ENCODE measurements at regions not wholly inside any gene's neighbourhood (a gene's known extent, or its start where the extent isn't known, plus 50 kb on each side); places are given as distances from the start of the nearest gene placed in this dataset.

- DNase-seq = no peak
These were observed 321.5 kb downstream of the LRFN2 start for GRCh38 chr6:40265615-40266014.

- DNase-seq = no peak
These were observed 323.2 kb downstream of the LRFN2 start for GRCh38 chr6:40263970-40264369.

GRCh38 chr6:40262363-40262762, 324.8 kb downstream of the LRFN2 start:
- DNase-seq = no peak

- DNase-seq = no peak
These were observed 324.3 kb upstream of the MOCS1 start for GRCh38 chr6:40258531-40258930.

- DNase-seq = no peak
These were observed 322.6 kb upstream of the MOCS1 start for GRCh38 chr6:40256831-40257230.

- DNase-seq = no peak
These were observed 322.0 kb upstream of the MOCS1 start for GRCh38 chr6:40256224-40256623.

- DNase-seq = no peak
These were observed 319.2 kb upstream of the MOCS1 start for GRCh38 chr6:40253420-40253819.

- DNase-seq = no peak
These were observed 318.4 kb upstream of the MOCS1 start for GRCh38 chr6:40252531-40253258.

GRCh38 chr6:40251637-40252300, 317.5 kb upstream of the MOCS1 start:
- DNase-seq = no peak

- DNase-seq = no peak
These were observed 315.7 kb upstream of the MOCS1 start for GRCh38 chr6:40249935-40250334.

- DNase-seq = no peak
These were observed 313.4 kb upstream of the MOCS1 start for GRCh38 chr6:40247516-40248115.

- peak; percentile 15 for DNase-seq
These were observed 310.4 kb upstream of the MOCS1 start for GRCh38 chr6:40244699-40245098.

GRCh38 chr6:40232698-40233097, 298.4 kb upstream of the MOCS1 start:
- DNase-seq = no peak

- no peak for DNase-seq
These were observed 293.5 kb upstream of the MOCS1 start for GRCh38 chr6:40227735-40228134.

GRCh38 chr6:40222354-40222753, 288.1 kb upstream of the MOCS1 start:
- no peak for DNase-seq

- no peak for DNase-seq
These were observed 285.5 kb upstream of the MOCS1 start for GRCh38 chr6:40219799-40220198.

GRCh38 chr6:40210628-40211056, 276.4 kb upstream of the MOCS1 start:
- DNase-seq = no peak

GRCh38 chr6:40205801-40206200, 271.5 kb upstream of the MOCS1 start:
- DNase-seq = no peak

GRCh38 chr6:40205004-40205403, 270.7 kb upstream of the MOCS1 start:
- DNase-seq = no peak

GRCh38 chr6:40197371-40197770, 263.1 kb upstream of the MOCS1 start:
- DNase-seq = no peak

- no peak for DNase-seq
These were observed 261.9 kb upstream of the MOCS1 start for GRCh38 chr6:40196135-40196518.

GRCh38 chr6:40195428-40196134, 261.3 kb upstream of the MOCS1 start:
- DNase-seq = no peak

- DNase-seq = no peak
These were observed 260.3 kb upstream of the MOCS1 start for GRCh38 chr6:40194447-40195170.
